Keratinocyte (primary cell): ENCODE measurements at regions not wholly inside any gene's neighbourhood (a gene's known extent, or its start where the extent isn't known, plus 50 kb on each side); places are given as distances from the start of the nearest gene placed in this dataset.

Experiments used
- DNase-seq: peaks from one replicate; pipeline ENCODE4 v3.0.0-alpha.2; 2011; ENCODE audit warnings: low read depth, missing footprints, low spot score
- FAIRE-seq: peaks from 2 replicates; lab custom pipeline; 2011; peaks lifted over from hg19 to GRCh38; lab: Jason Lieb, UNC
- H2AFZ ChIP-seq: 2 replicates; pipeline ENCODE4 v1.6.0; 2012; ENCODE audit warnings: low read length, control low read depth, inconsistent platforms; ENCODE audit not compliant: control insufficient read depth
- H3K27ac ChIP-seq: 2 replicates; pipeline ENCODE4 v1.5.1; 2011; ENCODE audit warnings: low read length; ENCODE audit not compliant: control insufficient read depth, insufficient read depth
- H3K27me3 ChIP-seq: 3 replicates; pipeline ENCODE4 v1.6.0; 2011; ENCODE audit warnings: low read length; ENCODE audit not compliant: control insufficient read depth, insufficient read depth; ENCODE audit errors: extremely low read depth
- H3K36me3 ChIP-seq, 2 experiments: 2 replicates in 1 of 2; 3 replicates in 1 of 2; pipeline ENCODE4 v1.5.1; 2011; ENCODE audit warnings: low read length in 2 of 2, mild to moderate bottlenecking in 1 of 2; ENCODE audit not compliant: control insufficient read depth in 2 of 2, insufficient read depth in 2 of 2; ENCODE audit errors: extremely low read depth in 1 of 2
- H3K4me1 ChIP-seq: 3 replicates; pipeline ENCODE4 v1.5.1; 2011; ENCODE audit warnings: low read length; ENCODE audit not compliant: control insufficient read depth, insufficient read depth; ENCODE audit errors: extremely low read depth
- H3K4me2 ChIP-seq: 3 replicates; pipeline ENCODE4 v1.6.0; 2011; ENCODE audit warnings: low read depth, low read length; ENCODE audit not compliant: control insufficient read depth, insufficient read depth; ENCODE audit errors: extremely low read depth
- H3K4me3 ChIP-seq, 3 experiments: fragments of 200-600 bp in 1 of 3; sonication (generic) in 1 of 3; 2 replicates in 2 of 3; 3 replicates in 1 of 3; pipeline ENCODE4 v1.5.1; 2011 to 2016; ENCODE audit warnings: low read length in 3 of 3, mild to moderate bottlenecking in 3 of 3, control low read depth in 2 of 3, inconsistent platforms in 1 of 3, low read depth in 1 of 3, mixed read lengths in 1 of 3, mixed run types in 1 of 3, moderate library complexity in 1 of 3; ENCODE audit not compliant: control insufficient read depth in 2 of 3, insufficient read depth in 2 of 3; ENCODE audit errors: extremely low read depth in 1 of 3
- H3K79me2 ChIP-seq: 2 replicates; pipeline ENCODE4 v1.6.0; 2012; ENCODE audit warnings: low read length; ENCODE audit not compliant: control insufficient read depth, insufficient read depth
- H3K9ac ChIP-seq: 3 replicates; pipeline ENCODE4 v1.6.0; 2011; ENCODE audit warnings: low read length; ENCODE audit not compliant: control insufficient read depth, insufficient read depth; ENCODE audit errors: extremely low read depth
- H3K9me1 ChIP-seq: 3 replicates; pipeline ENCODE4 v1.6.0; 2011; ENCODE audit warnings: low read length; ENCODE audit not compliant: control insufficient read depth, insufficient read depth; ENCODE audit errors: extremely low read depth
- H3K9me3 ChIP-seq: 2 replicates; pipeline ENCODE4 v1.5.1; 2012; ENCODE audit warnings: low read depth, low read length; ENCODE audit not compliant: control insufficient read depth
- H4K20me1 ChIP-seq: 3 replicates; pipeline ENCODE4 v1.6.0; 2011; ENCODE audit warnings: low read length; ENCODE audit not compliant: control insufficient read depth, insufficient read depth; ENCODE audit errors: extremely low read depth
- EZH2 ChIP-seq: IDR thresholded peaks from one replicate; pipeline ENCODE4 v1.6.1; 2012; ENCODE audit warnings: inconsistent platforms, mild to moderate bottlenecking, low read length, moderate library complexity
- dilution Hi-C: fragments of 300-500 bp; cut with MboI; formaldehyde crosslinking; loops from one replicate; pipeline ENCODE4 v1.7.0; 2020; ENCODE audit warnings: low sequenced_read_pairs; ENCODE audit not compliant: extremely low pct_ligation_motif_present
- TF ChIP-seq, protein P1 (sequence below), 3 experiments: IDR thresholded peaks in 1 of 3; conservative IDR thresholded peaks in 1 of 3; optimal IDR thresholded peaks in 1 of 3; 2 replicates in 2 of 3; 3 replicates in 1 of 3; pipeline versions ENCODE3 to v1.5.1; 2011; ENCODE audit warnings: low read length in 3 of 3, mild to moderate bottlenecking in 3 of 3, moderate library complexity in 2 of 3, control low read depth in 1 of 3, inconsistent platforms in 1 of 3; ENCODE audit not compliant: insufficient read depth in 2 of 3; ENCODE audit errors: extremely low read depth in 1 of 3

DNA sequence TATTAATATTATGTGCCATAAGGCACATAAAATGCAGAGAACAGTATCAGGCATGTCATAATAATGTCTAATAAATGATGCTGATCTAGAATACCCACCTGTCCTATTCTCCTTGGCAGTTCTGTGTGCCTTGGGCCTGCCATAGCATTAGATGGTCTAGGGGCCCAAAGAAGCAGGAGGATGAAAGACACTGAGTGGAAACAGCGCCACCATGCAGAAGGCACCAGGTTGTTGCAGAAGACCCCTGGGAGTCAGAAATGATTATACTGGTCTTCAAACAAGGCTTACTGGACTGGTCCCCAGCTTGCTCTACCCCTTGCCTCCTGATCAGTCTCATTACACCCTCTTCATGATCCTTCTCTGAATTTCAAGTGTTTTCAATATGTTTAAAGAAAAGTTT is 353.3 kb downstream of the GRIN2B start:
- Histone ChIP-seq H3K9me1 (no peaks in the 10 kb centered on the region), H3K9ac (no peak overlapping the region)
- no peak for FAIRE-seq

DNA sequence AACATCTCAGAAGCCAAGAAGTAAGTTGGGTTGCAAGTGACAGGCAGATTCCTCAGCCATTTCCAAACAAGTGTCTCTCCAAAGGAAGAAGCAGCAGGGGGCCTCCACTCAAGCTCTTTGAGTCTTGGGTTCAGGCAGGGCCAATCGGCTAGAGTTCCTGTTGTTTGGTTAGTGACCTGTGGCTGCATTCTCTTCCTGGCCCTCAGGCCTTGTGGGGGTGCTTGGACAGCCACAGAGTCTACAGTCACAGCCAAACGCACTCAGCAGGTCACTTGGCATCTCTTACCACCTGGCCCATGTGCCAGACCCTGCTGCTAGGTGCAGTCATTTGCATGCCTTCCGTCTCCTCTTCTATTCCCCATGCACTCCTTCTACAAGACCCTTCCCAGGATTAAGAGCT is 353.9 kb downstream of the GRIN2B start:
- Histone ChIP-seq H3K27ac (no peak overlapping the region), H3K4me1 (no peaks in the 10 kb centered on the region), H3K79me2 (no peaks in the 10 kb centered on the region), H3K27me3 (no peaks in the 10 kb centered on the region), H4K20me1 (no peaks in the 10 kb centered on the region), H2AFZ (no peak overlapping the region), H3K4me3 (no peak overlapping the region), H3K9me3 (no peaks in the 10 kb centered on the region), H3K36me3 (no peaks in the 10 kb centered on the region), H3K4me2 (no peak overlapping the region), H3K9ac (no peak overlapping the region), H3K9me1 (no peaks in the 10 kb centered on the region)
- no peak for DNase-seq
- FAIRE-seq: no peak
- dilution Hi-C loops: no loop called here
- TF ChIP-seq EZH2: no peak
- TF ChIP-seq, protein P1, sequence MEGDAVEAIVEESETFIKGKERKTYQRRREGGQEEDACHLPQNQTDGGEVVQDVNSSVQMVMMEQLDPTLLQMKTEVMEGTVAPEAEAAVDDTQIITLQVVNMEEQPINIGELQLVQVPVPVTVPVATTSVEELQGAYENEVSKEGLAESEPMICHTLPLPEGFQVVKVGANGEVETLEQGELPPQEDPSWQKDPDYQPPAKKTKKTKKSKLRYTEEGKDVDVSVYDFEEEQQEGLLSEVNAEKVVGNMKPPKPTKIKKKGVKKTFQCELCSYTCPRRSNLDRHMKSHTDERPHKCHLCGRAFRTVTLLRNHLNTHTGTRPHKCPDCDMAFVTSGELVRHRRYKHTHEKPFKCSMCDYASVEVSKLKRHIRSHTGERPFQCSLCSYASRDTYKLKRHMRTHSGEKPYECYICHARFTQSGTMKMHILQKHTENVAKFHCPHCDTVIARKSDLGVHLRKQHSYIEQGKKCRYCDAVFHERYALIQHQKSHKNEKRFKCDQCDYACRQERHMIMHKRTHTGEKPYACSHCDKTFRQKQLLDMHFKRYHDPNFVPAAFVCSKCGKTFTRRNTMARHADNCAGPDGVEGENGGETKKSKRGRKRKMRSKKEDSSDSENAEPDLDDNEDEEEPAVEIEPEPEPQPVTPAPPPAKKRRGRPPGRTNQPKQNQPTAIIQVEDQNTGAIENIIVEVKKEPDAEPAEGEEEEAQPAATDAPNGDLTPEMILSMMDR (optimal IDR thresholded peaks at IDR 0.05 in 1 of 3, IDR thresholded peaks at IDR 0.05 in 1 of 3, conservative IDR thresholded peaks at IDR 0.05 in 1 of 3; ENCODE audit: extremely low read depth in 1 of 3, insufficient read depth in 2 of 3, low read length in 3 of 3): no peak

More for the DNA sequence above, 353.3 kb downstream of the GRIN2B start:
- no peaks in the 10 kb centered on the region for H3K79me2 ChIP-seq
- H4K20me1 ChIP-seq: no peaks in the 10 kb centered on the region
- no peak overlapping the region for H3K4me3 ChIP-seq
- H3K9me3 ChIP-seq: no peaks in the 10 kb centered on the region
- dilution Hi-C loops: no loop called here
- no peak overlapping the region for H3K4me2 ChIP-seq
- H3K27me3 ChIP-seq: no peaks in the 10 kb centered on the region
- no peak for TF ChIP-seq EZH2
- TF ChIP-seq, protein P1 (optimal IDR thresholded peaks at IDR 0.05 in 1 of 3, IDR thresholded peaks at IDR 0.05 in 1 of 3, conservative IDR thresholded peaks at IDR 0.05 in 1 of 3; ENCODE audit: extremely low read depth in 1 of 3, insufficient read depth in 2 of 3, low read length in 3 of 3): no peak
- H3K36me3 ChIP-seq: no peaks in the 10 kb centered on the region
- no peak overlapping the region for H2AFZ ChIP-seq
- H3K27ac ChIP-seq: no peak overlapping the region
- no peaks in the 10 kb centered on the region for H3K4me1 ChIP-seq
- DNase-seq: no peak
